GM19324 (cell line): ENCODE measurements at regions not wholly inside any gene's neighbourhood (a gene's known extent, or its start where the extent isn't known, plus 50 kb on each side); places are given as distances from the start of the nearest gene placed in this dataset.

Experiments used
- ATAC-seq: cut with Tn5 transposase; IDR thresholded peaks from one replicate; pipeline ENCODE4 v1.9.1; 2021; ENCODE audit warnings: mild to moderate bottlenecking, moderate library complexity; ENCODE audit not compliant: unreplicated experiment, low FRiP score

GRCh38 chr13:75932636-75933035 is 296.5 kb downstream of the LMO7 start:
- ATAC-seq, result no peak

- ATAC-seq, result no peak
Measured at GRCh38 chr13:75931116-75931515, 295.0 kb downstream of the LMO7 start.

GRCh38 chr13:75929076-75929475 is 292.9 kb downstream of the LMO7 start:
- no peak for ATAC-seq

GRCh38 chr13:75927183-75927669 is 291.1 kb downstream of the LMO7 start:
- no peak for ATAC-seq

GRCh38 chr13:75920536-75920935 is 284.4 kb downstream of the LMO7 start:
- ATAC-seq, result no peak

GRCh38 chr13:75919660-75920199 is 283.6 kb downstream of the LMO7 start:
- no peak for ATAC-seq

GRCh38 chr13:75915066-75915465 is 278.9 kb downstream of the LMO7 start:
- no peak for ATAC-seq

GRCh38 chr13:75913925-75914324 is 277.8 kb downstream of the LMO7 start:
- no peak for ATAC-seq

- ATAC-seq, result no peak
Measured at GRCh38 chr13:75910591-75910990, 274.5 kb downstream of the LMO7 start.
